Astrocyte of the spinal cord (primary cell): ENCODE measurements at regions not wholly inside any gene's neighbourhood (a gene's known extent, or its start where the extent isn't known, plus 50 kb on each side); places are given as distances from the start of the nearest gene placed in this dataset.

Experiments used
- DNase-seq: peaks from one replicate; pipeline ENCODE4 v3.0.0; 2011; ENCODE audit warnings: low read depth, low spot score
- H3K4me3 ChIP-seq: 2 replicates; pipeline ENCODE4 v1.5.1; 2011; ENCODE audit warnings: low read depth, mild to moderate bottlenecking, low read length, moderate library complexity
- CTCF ChIP-seq: IDR thresholded peaks from 2 replicates; pipeline ENCODE4 v1.5.1; 2012; ENCODE audit warnings: low read depth, mild to moderate bottlenecking, low read length, inconsistent platforms
- in situ Hi-C: cut with HindIII; loops from 2 replicates; pipeline ENCODE4 v1.10.0; 2017; ENCODE audit warnings: low sequenced_read_pairs

DNA sequence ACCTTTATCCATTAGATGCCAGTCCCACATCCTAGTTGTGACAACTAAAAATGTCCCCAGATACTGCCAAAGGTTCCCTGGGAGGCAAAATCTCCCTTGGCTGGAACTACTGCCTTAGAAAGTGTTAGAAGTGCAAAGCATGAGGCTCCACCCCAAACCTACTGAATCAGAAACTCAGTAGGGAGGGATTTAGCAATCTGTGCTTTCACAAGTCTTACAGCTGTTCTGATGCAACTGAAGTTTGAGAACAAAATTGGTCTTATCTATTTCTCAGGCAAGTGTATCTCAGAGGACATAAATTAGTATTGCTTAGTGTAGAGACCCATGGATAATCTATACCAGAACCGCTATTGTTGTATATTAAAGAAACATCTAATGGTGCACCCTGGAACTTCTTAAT, 70.2 kb downstream of the CLDN1 start:
- no peak for TF ChIP-seq CTCF
- H3K4me3 ChIP-seq: no peak overlapping the region
- DNase-seq: peak; percentile 44
- in situ Hi-C loops: no loop called here

- no peak overlapping the region for H3K4me3 ChIP-seq
- DNase-seq: no peak
- in situ Hi-C loops: no loop called here
- TF ChIP-seq CTCF: no peak
Observed at GRCh38 chr3:190249414-190249813, 72.8 kb downstream of the CLDN1 start.

DNA sequence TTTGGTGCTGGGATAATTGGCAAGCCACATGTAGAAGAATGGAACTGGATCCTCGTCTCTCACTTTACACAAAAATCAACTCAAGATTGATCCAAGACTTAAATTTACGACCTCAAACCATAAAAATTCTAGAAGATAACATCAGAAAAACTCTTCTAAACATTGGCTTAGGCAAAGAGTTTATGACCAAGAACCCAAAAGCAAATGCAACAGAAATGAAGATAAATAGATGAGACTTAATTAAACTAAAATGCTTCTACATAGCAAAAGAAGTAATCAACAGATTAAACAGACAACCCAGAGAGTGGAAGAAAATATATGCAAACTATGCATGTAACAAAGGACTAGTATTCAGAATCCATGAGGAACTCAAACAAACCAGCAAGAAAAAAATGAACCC, 80.1 kb downstream of the CLDN1 start:
- H3K4me3 ChIP-seq: no peak overlapping the region
- in situ Hi-C loops: no loop called here
- TF ChIP-seq CTCF: no peak
- no peak for DNase-seq

DNA sequence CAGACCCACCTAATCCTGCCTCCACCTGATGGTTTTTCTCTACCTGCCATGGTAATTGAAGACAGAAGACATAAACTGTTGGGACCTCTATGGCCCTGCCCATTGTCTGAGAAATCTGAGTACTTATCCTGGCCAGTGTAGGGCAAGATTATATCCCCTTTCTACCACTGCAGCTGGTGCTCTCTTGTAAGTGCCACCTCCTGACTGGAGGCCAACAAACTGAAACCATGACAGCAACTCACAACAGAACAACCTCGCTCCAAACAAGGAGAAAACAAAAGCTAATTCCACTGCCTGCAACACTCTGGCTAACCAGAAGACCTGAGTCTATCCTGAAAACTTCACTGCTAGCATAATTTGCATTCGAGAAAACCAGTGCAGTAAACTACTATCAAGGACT, 82.9 kb downstream of the CLDN1 start:
- H3K4me3 ChIP-seq: no peak overlapping the region
- no peak for TF ChIP-seq CTCF
- in situ Hi-C loops: no loop called here
- no peak for DNase-seq

- no peak for TF ChIP-seq CTCF
- H3K4me3 ChIP-seq: no peak overlapping the region
- DNase-seq: no peak
- in situ Hi-C loops: no loop called here
Observed at GRCh38 chr3:190238871-190239270, 83.4 kb downstream of the CLDN1 start.

GRCh38 chr3:190234621-190235020, 87.6 kb downstream of the CLDN1 start:
- no peak for TF ChIP-seq CTCF

More at GRCh38 chr3:190234621-190235020, 87.6 kb downstream of the CLDN1 start:
- DNase-seq: no peak
- no peak overlapping the region for H3K4me3 ChIP-seq
- in situ Hi-C loops: no loop called here
